ENCODE measurements at regions not wholly inside any gene's neighbourhood (a gene's known extent, or its start where the extent isn't known, plus 50 kb on each side); places are given as distances from the start of the nearest gene placed in this dataset.

DNA sequence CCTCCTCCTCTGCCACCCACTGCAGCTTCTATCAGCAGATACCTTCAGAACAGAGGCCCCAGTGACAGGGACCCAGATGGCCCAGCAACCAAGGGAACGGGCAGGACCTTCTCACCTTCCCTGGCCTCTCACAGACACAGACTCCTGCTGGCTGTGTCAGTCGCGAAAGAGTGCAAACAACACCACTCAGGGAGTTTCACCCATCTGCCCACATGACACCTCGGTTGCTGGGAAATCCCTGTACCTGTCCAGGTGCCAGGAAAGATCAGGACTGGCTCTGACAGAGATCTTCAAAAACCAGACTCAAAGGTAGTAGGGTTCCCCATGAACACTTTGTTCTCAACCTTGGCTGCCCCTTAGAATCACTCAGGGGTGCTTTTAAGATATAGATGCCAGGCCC, 83.5 kb upstream of the HIVEP3 start:
- no peaks in the 10 kb centered on the region for H3K27me3 ChIP-seq (ENCODE audit: insufficient read depth, low read length, poor library complexity, severe bottlenecking)
- no peak overlapping the region for H2AFZ ChIP-seq (ENCODE audit: low read length)
- TF ChIP-seq, protein P1, sequence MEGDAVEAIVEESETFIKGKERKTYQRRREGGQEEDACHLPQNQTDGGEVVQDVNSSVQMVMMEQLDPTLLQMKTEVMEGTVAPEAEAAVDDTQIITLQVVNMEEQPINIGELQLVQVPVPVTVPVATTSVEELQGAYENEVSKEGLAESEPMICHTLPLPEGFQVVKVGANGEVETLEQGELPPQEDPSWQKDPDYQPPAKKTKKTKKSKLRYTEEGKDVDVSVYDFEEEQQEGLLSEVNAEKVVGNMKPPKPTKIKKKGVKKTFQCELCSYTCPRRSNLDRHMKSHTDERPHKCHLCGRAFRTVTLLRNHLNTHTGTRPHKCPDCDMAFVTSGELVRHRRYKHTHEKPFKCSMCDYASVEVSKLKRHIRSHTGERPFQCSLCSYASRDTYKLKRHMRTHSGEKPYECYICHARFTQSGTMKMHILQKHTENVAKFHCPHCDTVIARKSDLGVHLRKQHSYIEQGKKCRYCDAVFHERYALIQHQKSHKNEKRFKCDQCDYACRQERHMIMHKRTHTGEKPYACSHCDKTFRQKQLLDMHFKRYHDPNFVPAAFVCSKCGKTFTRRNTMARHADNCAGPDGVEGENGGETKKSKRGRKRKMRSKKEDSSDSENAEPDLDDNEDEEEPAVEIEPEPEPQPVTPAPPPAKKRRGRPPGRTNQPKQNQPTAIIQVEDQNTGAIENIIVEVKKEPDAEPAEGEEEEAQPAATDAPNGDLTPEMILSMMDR (conservative IDR thresholded peaks at IDR 0.05; ENCODE audit: low read length): no peak
- TF ChIP-seq EZH2phosphoT487 (IDR thresholded peaks at IDR 0.05; ENCODE audit: borderline replicate concordance): no peak
- no peaks in the 10 kb centered on the region for H4K20me1 ChIP-seq (ENCODE audit: insufficient read depth, low read length, poor library complexity, severe bottlenecking)
- H3K9ac ChIP-seq (ENCODE audit: low read depth, low read length, poor library complexity, severe bottlenecking): no peak overlapping the region
- H3K4me2 ChIP-seq (ENCODE audit: low read depth, low read length, poor library complexity, severe bottlenecking): no peak overlapping the region
- no peaks in the 10 kb centered on the region for H3F3A ChIP-seq (ENCODE audit: low read depth)
- H3K9me3 ChIP-seq (ENCODE audit: insufficient read depth, low read depth, low read length): no peaks in the 10 kb centered on the region
- no peak overlapping the region for H3K4me3 ChIP-seq (ENCODE audit: low read length, poor library complexity, severe bottlenecking)
- H3K79me2 ChIP-seq (ENCODE audit: insufficient read depth, low read length): no peaks in the 10 kb centered on the region
- H3K36me3 ChIP-seq (ENCODE audit: insufficient read depth, low read length): no peaks in the 10 kb centered on the region
- no peaks in the 10 kb centered on the region for H3K9me2 ChIP-seq (replicated peaks; ENCODE audit: low read depth, low read length)
- H3K4me1 ChIP-seq (ENCODE audit: insufficient read depth, low read length, poor library complexity, severe bottlenecking): no peaks in the 10 kb centered on the region

DNA sequence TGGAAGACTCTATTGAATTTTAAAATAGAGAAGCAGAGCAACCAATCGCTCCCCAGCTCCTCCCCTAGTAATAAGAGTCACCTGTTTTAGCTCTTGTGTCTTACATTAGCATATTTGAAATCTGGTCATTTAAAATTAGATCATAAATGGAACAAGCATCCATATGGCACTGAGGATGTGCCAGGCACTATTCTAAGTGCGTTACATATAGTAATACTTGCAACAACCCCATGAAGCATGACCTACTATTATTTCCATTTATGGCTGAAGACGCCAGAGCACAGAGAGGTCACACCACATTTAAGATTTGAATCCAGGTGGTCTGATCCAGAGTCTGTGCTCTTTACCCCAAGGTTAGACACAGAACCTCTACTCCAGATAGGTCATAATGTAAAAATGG, 82.0 kb upstream of the HIVEP3 start:
- Histone ChIP-seq H3K36me3 (ENCODE audit: insufficient read depth, low read length) (no peaks in the 10 kb centered on the region), H3K79me2 (ENCODE audit: insufficient read depth, low read length) (no peaks in the 10 kb centered on the region), H3K4me1 (ENCODE audit: insufficient read depth, low read length, poor library complexity, severe bottlenecking) (no peaks in the 10 kb centered on the region), H3K9me3 (ENCODE audit: insufficient read depth, low read depth, low read length) (no peaks in the 10 kb centered on the region), H3K4me2 (ENCODE audit: low read depth, low read length, poor library complexity, severe bottlenecking) (no peak overlapping the region), H4K20me1 (ENCODE audit: insufficient read depth, low read length, poor library complexity, severe bottlenecking) (no peaks in the 10 kb centered on the region), H2AFZ (ENCODE audit: low read length) (no peak overlapping the region), H3F3A (ENCODE audit: low read depth) (no peaks in the 10 kb centered on the region), H3K27me3 (ENCODE audit: insufficient read depth, low read length, poor library complexity, severe bottlenecking) (no peaks in the 10 kb centered on the region), H3K9me2 (replicated peaks; ENCODE audit: low read depth, low read length) (no peaks in the 10 kb centered on the region), H3K9ac (ENCODE audit: low read depth, low read length, poor library complexity, severe bottlenecking) (no peak overlapping the region), H3K4me3 (ENCODE audit: low read length, poor library complexity, severe bottlenecking) (no peak overlapping the region)
- TF ChIP-seq, protein P1 (conservative IDR thresholded peaks at IDR 0.05; ENCODE audit: low read length): no peak
- TF ChIP-seq EZH2phosphoT487 (IDR thresholded peaks at IDR 0.05; ENCODE audit: borderline replicate concordance): no peak

DNA sequence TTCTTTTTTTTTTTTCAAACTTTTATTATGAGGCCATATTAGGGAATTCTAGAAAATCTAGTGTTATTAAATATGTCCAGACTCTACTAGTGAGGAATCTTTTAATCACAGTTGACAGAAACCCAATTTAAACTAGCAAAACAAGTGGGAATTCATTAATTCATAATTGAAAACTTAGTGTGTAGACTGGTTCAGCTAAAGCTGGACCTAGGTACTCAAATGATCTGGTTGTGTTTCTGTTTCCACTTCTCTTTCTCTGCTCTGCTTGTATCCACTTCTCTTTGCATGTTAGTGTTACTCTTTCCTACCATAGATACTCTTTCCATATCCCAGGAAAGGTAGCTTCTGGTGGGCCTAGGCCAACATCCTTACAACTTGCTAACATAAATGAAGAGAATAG, 81.2 kb upstream of the HIVEP3 start:
- Histone ChIP-seq H3K79me2 (ENCODE audit: insufficient read depth, low read length) (no peaks in the 10 kb centered on the region), H3K4me1 (ENCODE audit: insufficient read depth, low read length, poor library complexity, severe bottlenecking) (no peaks in the 10 kb centered on the region), H3K4me2 (ENCODE audit: low read depth, low read length, poor library complexity, severe bottlenecking) (no peak overlapping the region)

More for the DNA sequence above, 81.2 kb upstream of the HIVEP3 start:
- Histone ChIP-seq H3K9ac (ENCODE audit: low read depth, low read length, poor library complexity, severe bottlenecking) (no peak overlapping the region), H3K27me3 (ENCODE audit: insufficient read depth, low read length, poor library complexity, severe bottlenecking) (no peaks in the 10 kb centered on the region), H3K9me2 (replicated peaks; ENCODE audit: low read depth, low read length) (no peaks in the 10 kb centered on the region), H3K4me3 (ENCODE audit: low read length, poor library complexity, severe bottlenecking) (no peak overlapping the region), H3K36me3 (ENCODE audit: insufficient read depth, low read length) (no peaks in the 10 kb centered on the region), H4K20me1 (ENCODE audit: insufficient read depth, low read length, poor library complexity, severe bottlenecking) (no peaks in the 10 kb centered on the region), H3K9me3 (ENCODE audit: insufficient read depth, low read depth, low read length) (no peaks in the 10 kb centered on the region), H2AFZ (ENCODE audit: low read length) (no peak overlapping the region), H3F3A (ENCODE audit: low read depth) (no peaks in the 10 kb centered on the region)
- TF ChIP-seq, protein P1 (conservative IDR thresholded peaks at IDR 0.05; ENCODE audit: low read length): no peak
- TF ChIP-seq EZH2phosphoT487 (IDR thresholded peaks at IDR 0.05; ENCODE audit: borderline replicate concordance): no peak

Data from Loucy (cell line).